Stomach (tissue), 8 donors: ENCODE measurements at regions not wholly inside any gene's neighbourhood (a gene's known extent, or its start where the extent isn't known, plus 50 kb on each side); places are given as distances from the start of the nearest gene placed in this dataset.
"Not testable (repeated sequence)": the region's sequence is repeated elsewhere in the genome, so short reads cannot be mapped to it uniquely, and the experiment has no call there.

Experiments used
- DNase-seq, 2 donors: peaks; one replicate each; pipeline versions ENCODE4 v3.0.0 to v3.0.0-alpha.2; 2013 to 2019
- H3K27ac ChIP-seq, 5 donors: fragments of 200-600 bp in 4 of 5; sonication (generic) in 4 of 5; one replicate each; pipeline ENCODE4 v1.5.1; 2013 to 2019; ENCODE audit warnings: mild to moderate bottlenecking in 1 of 5, moderate library complexity in 1 of 5
- H3K27me3 ChIP-seq, 3 donors: fragments of 200-600 bp; sonication (generic); one replicate each; pipeline ENCODE4 v1.5.1; 2017 to 2019; ENCODE audit warnings: mixed run types in 1 of 3
- H3K36me3 ChIP-seq, 4 donors: fragments of 200-600 bp; sonication (generic); 1 replicate in 3 of 4; 2 replicates in 1 of 4; pipeline ENCODE4 v1.5.1; 2016 to 2019
- H3K4me1 ChIP-seq, 4 donors: fragments of 200-600 bp; sonication (generic); one replicate each; pipeline ENCODE4 v1.5.1; 2016 to 2019
- H3K4me3 ChIP-seq, 4 donors: fragments of 200-600 bp; sonication (generic) in 3 of 4; one replicate each; pipeline ENCODE4 v1.5.1; 2016 to 2019; ENCODE audit warnings: mild to moderate bottlenecking in 1 of 4
- H3K9me3 ChIP-seq, 4 donors: fragments of 200-600 bp; sonication (generic); one replicate each; pipeline ENCODE4 v1.5.1; 2016 to 2019
- EP300 ChIP-seq: sonication (generic); formaldehyde crosslinking; IDR thresholded peaks from one replicate; pipeline ENCODE4 v1.6.1; 2017; ENCODE audit warnings: antibody characterized with exemption
- POLR2A ChIP-seq, 4 donors: fragments of 450-650 bp; IDR thresholded peaks; one replicate each; pipeline ENCODE4 v1.6.1; 2016; ENCODE audit warnings: antibody characterized with exemption in 4 of 4, control low read depth in 2 of 4, mild to moderate bottlenecking in 1 of 4, moderate library complexity in 1 of 4
- POLR2AphosphoS5 ChIP-seq, 3 donors: sonication (generic); formaldehyde crosslinking; IDR thresholded peaks; one replicate each; pipeline ENCODE4 v1.6.1; 2016; ENCODE audit warnings: antibody characterized with exemption in 3 of 3
- WGBS, 5 donors: extraction: QIAGEN DNeasy Blood & Tissue Kit in 3 of 5; methylation state at CpG; one replicate each; pipeline versions ENCODE4 v1.1.5 to v1.1.7; 2013 to 2018; 5-methylcytosine and 5-hydroxymethylcytosine counted together
- intact Hi-C: fragments of 100-400 bp; cut with DNase I; formaldehyde crosslinking; loops from one replicate; pipeline ENCODE4 v1.15.1; 2023; ENCODE audit warnings: low total_unique reads
- TF ChIP-seq, protein P1 (sequence below), 7 experiments: fragments of 450-650 bp in 4 of 7; fragments of 200-600 bp in 3 of 7; sonication (generic) in 3 of 7; IDR thresholded peaks; one replicate each; pipeline ENCODE4 v1.5.1; 2016 to 2019; ENCODE audit warnings: antibody characterized with exemption in 7 of 7, control low read depth in 2 of 7, mild to moderate bottlenecking in 1 of 7
- donor health status: healthy with polysubstance abuse.
- donor health status: Bipolar disorder and iron deficiency.
- donor health status: healthy.

DNA sequence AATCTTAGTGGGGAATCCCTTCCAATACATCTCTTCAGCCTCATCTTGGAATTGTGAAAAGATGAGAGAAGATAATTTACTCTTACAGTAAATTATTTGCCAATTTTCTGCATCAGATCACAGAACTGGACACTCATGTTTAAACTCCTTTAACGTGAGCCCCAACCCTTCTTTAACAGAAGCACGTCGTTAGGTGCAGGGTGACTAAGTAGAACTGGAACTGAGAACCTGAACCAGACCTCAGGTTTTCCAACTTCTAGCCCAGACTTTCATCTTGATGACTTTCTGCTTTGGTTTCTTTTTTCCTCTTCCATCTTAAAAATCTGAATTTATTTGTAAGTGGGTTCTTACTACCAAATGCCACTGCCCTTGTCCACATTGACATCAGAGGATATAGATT, 57.2 kb upstream of the LYZL2 start:
- H3K27me3 ChIP-seq: peaks cover 0 to 18% (median 0%) of the 10 kb centered on the region in 3 donors
- H3K4me1 ChIP-seq: peaks cover 0 to 7% (median 0%) of the 10 kb centered on the region in 4 donors
- intact Hi-C loops: no loop called here
- H3K27ac ChIP-seq: no peak overlapping the region
- no peaks in the 10 kb centered on the region for H3K36me3 ChIP-seq
- no peak for TF ChIP-seq POLR2AphosphoS5 (IDR thresholded peaks at IDR 0.05)
- no peak for TF ChIP-seq POLR2A (IDR thresholded peaks at IDR 0.05)
- 52 to 70% (median 58%) methylated on average over 3 of the region's 3 CpGs for WGBS, 5 donors
- H3K4me3 ChIP-seq: no peak overlapping the region
- H3K9me3 ChIP-seq: no peaks in the 10 kb centered on the region
- DNase-seq: no peak

DNA sequence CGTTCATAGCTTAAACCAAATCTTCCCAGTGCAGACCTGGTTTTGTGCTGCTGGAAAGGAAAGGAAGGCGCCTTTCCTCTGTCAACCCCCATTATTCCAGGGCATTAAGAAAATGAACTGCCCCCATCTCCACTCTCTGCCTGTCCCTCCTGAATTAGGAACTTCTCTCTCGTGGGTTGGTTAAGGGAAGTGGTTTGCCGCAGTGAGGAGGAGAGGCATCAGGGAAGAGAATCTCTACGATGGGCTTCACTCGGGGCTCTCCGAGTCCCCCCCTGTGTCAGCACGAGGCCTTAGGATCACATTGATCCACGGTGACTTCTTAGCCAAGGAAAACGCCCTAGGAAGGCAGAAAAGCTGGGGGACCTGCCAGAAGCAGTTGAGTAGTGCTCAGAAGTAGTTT, 53.9 kb upstream of the LYZL2 start:
- H3K4me1 ChIP-seq: peaks cover 0 to 7% (median 0%) of the 10 kb centered on the region in 4 donors
- no peak overlapping the region for H3K4me3 ChIP-seq
- no peak for DNase-seq
- H3K36me3 ChIP-seq: no peaks in the 10 kb centered on the region
- peaks cover 0 to 13% (median 0%) of the 10 kb centered on the region in 3 donors for H3K27me3 ChIP-seq
- no peak overlapping the region for H3K27ac ChIP-seq
- no peak for TF ChIP-seq POLR2A (IDR thresholded peaks at IDR 0.05)
- TF ChIP-seq, protein P1, sequence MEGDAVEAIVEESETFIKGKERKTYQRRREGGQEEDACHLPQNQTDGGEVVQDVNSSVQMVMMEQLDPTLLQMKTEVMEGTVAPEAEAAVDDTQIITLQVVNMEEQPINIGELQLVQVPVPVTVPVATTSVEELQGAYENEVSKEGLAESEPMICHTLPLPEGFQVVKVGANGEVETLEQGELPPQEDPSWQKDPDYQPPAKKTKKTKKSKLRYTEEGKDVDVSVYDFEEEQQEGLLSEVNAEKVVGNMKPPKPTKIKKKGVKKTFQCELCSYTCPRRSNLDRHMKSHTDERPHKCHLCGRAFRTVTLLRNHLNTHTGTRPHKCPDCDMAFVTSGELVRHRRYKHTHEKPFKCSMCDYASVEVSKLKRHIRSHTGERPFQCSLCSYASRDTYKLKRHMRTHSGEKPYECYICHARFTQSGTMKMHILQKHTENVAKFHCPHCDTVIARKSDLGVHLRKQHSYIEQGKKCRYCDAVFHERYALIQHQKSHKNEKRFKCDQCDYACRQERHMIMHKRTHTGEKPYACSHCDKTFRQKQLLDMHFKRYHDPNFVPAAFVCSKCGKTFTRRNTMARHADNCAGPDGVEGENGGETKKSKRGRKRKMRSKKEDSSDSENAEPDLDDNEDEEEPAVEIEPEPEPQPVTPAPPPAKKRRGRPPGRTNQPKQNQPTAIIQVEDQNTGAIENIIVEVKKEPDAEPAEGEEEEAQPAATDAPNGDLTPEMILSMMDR (IDR thresholded peaks at IDR 0.05): no peak
- TF ChIP-seq POLR2AphosphoS5 (IDR thresholded peaks at IDR 0.05): no peak
- no peak for TF ChIP-seq EP300
- intact Hi-C loops: no loop called here
- no peaks in the 10 kb centered on the region for H3K9me3 ChIP-seq
- WGBS, 5 donors: 72 to 86% (median 74%) methylated on average over 10 of the region's 10 CpGs

DNA sequence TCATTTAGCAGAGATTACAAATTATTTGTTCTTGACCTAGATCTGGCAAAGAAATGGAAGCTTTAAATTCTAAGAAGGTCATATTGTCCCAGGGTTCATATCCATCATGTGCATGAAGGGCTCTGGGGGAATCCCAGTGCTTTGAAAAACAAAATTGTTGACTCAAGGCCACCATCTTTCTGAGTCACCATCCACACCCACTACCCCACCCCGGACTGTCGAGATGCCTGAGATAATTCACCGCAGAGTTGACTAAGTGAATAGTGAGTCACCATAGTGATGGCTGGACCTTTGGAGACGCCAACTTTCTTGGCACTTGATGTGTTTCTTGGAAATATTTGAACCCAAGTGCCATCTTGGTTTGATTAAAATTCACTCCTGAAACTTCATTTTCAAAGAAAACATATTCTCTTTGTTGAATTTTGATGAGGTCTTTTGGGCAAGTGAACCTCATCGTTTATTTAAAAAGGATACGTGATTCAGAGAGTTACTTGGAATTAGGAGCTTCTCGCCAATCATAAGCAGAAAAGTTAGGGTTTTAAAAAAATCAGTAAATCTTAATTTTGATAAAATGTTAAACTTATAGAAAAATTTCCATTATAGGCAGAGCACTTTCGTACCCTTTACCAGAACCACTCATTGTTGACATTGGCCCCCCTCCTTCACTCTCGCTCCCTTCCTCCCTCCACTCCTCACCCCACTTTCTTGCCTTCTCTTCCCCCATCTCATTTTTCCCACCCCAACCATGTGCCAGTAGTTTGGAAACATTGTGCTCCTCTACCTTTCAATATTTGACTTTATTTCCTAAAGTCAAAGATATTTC, 53.0 kb upstream of the LYZL2 start:
- intact Hi-C loops, H3K36me3 ChIP-seq, H3K4me1 ChIP-seq, H3K9me3 ChIP-seq, H3K27ac ChIP-seq, H3K4me3 ChIP-seq: not testable (repeated sequence)
- H3K27me3 ChIP-seq: peaks cover 0 to 11% (median 0%) of the 10 kb centered on the region in 3 donors
- WGBS, 5 donors: 54 to 59% (median 56%) methylated on average over 9 of the region's 9 CpGs
- peak in 1 of 2 donors; percentile 36 for DNase-seq

DNA sequence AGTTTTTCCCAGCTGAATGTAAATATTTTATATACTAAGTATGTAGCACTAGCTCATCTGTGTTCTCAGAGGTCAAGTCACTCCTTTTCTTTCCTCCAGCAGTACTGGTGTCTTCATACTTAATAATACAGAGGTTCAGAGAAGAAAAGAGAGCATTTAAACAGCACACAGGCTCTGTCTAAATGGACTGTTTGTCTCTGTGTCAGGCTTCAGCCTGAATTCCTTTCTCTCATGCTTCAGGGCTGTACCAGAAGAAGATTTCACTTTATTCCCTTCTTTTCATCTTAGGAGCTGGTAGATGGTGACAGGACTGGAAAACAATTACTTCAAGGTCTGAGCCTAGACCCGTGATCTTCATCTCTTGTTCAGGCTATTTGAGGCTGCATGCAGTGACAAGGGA, 51.4 kb upstream of the LYZL2 start:
- WGBS, 5 donors: 63 to 83% (median 65%) methylated on average over 1 of the region's 1 CpG
- no peaks in the 10 kb centered on the region for H3K36me3 ChIP-seq
- intact Hi-C loops: no loop called here
- TF ChIP-seq, protein P1 (IDR thresholded peaks at IDR 0.05): no peak
- TF ChIP-seq POLR2AphosphoS5 (IDR thresholded peaks at IDR 0.05): no peak
- no peak for TF ChIP-seq EP300
- TF ChIP-seq POLR2A (IDR thresholded peaks at IDR 0.05): no peak
- no peak overlapping the region for H3K27ac ChIP-seq
- no peaks in the 10 kb centered on the region for H3K9me3 ChIP-seq
- no peaks in the 10 kb centered on the region for H3K4me1 ChIP-seq
- H3K27me3 ChIP-seq: no peaks in the 10 kb centered on the region
- no peak for DNase-seq
- H3K4me3 ChIP-seq: no peak overlapping the region
